A549 (cell line): ENCODE measurements at regions not wholly inside any gene's neighbourhood (a gene's known extent, or its start where the extent isn't known, plus 50 kb on each side); places are given as distances from the start of the nearest gene placed in this dataset.

Source experiments
- CTCF ChIP-seq: fragments of >200 bp; sonication (Bioruptor Twin); formaldehyde crosslinking; IDR thresholded peaks from 3 replicates; pipeline ENCODE4 v1.5.1; 2016
- ELK1 ChIP-seq: fragments of 150-350 bp; IDR thresholded peaks from 2 replicates; pipeline ENCODE4 v1.6.1; 2014; ENCODE audit warnings: low read depth, mild to moderate bottlenecking, low read length
- JUN ChIP-seq, 2 experiments: fragments of >200 bp; sonication (Bioruptor Twin); formaldehyde crosslinking; IDR thresholded peaks; 2 replicates in 1 of 2; 3 replicates in 1 of 2; pipeline ENCODE4 v1.6.1; 2016 to 2017
- MAX ChIP-seq: IDR thresholded peaks from 2 replicates; pipeline ENCODE4 v1.6.1; 2012
- NR3C1 ChIP-seq: fragments of >200 bp; sonication (Bioruptor Twin); formaldehyde crosslinking; IDR thresholded peaks from 3 replicates; pipeline ENCODE4 v1.6.1; 2017
- RAD21 ChIP-seq, 2 experiments: fragments of >200 bp in 1 of 2; sonication (Bioruptor Twin) in 1 of 2; formaldehyde crosslinking in 1 of 2; IDR thresholded peaks in 1 of 2; conservative IDR thresholded peaks in 1 of 2; 2 replicates in 1 of 2; 3 replicates in 1 of 2; pipeline ENCODE4 v1.6.1; 2012 to 2018; ENCODE audit warnings: inconsistent platforms in 1 of 2

- no peak for TF ChIP-seq CTCF
- TF ChIP-seq NR3C1, result no peak
- TF ChIP-seq ELK1, result no peak
- TF ChIP-seq MAX, result no peak
- TF ChIP-seq JUN (IDR thresholded peaks at IDR 0.05), result no peak
- TF ChIP-seq RAD21 (conservative IDR thresholded peaks at IDR 0.05 in 1 of 2, IDR thresholded peaks at IDR 0.05 in 1 of 2), result no peak
These were observed 965.4 kb upstream of the TMPRSS15 start for GRCh38 chr21:19368944-19369343.
